K562 (cell line): ENCODE measurements at regions not wholly inside any gene's neighbourhood (a gene's known extent, or its start where the extent isn't known, plus 50 kb on each side); places are given as distances from the start of the nearest gene placed in this dataset.
"Not testable (repeated sequence)": the region's sequence is repeated elsewhere in the genome, so short reads cannot be mapped to it uniquely, and the experiment has no call there.

Experiments
- CEBPB ChIP-seq: fragments of 450-650 bp; IDR thresholded peaks from 2 replicates; pipeline ENCODE4 v1.6.1; 2016; ENCODE audit warnings: missing genetic modification characterization, missing compliant biosample characterization
- ETV6 ChIP-seq, 3 experiments: fragments of 150-350 bp in 1 of 3; sonication (generic) in 1 of 3; formaldehyde crosslinking in 1 of 3; IDR thresholded peaks; 2 replicates each; pipeline versions ENCODE4 v1.6.1 to v1.8.0; 2014 to 2022; ENCODE audit warnings: borderline replicate concordance in 2 of 3, low read depth in 2 of 3, antibody characterized with exemption in 1 of 3, low read length in 1 of 3, mild to moderate bottlenecking in 1 of 3, missing genetic modification reagents in 1 of 3
- FOS ChIP-seq: IDR thresholded peaks from 3 replicates; pipeline ENCODE4 v1.6.1; 2011; ENCODE audit not compliant: insufficient read length; ENCODE audit errors: extremely low read depth
- GTF2A2 ChIP-seq: IDR thresholded peaks from 2 replicates; pipeline ENCODE4 v1.6.1; 2016; ENCODE audit warnings: mild to moderate bottlenecking, missing genetic modification characterization, missing compliant biosample characterization
- HDAC1 ChIP-seq, 2 experiments: fragments of 450-650 bp; IDR thresholded peaks; 2 replicates each; pipeline ENCODE4 v1.6.1; 2016 to 2017; ENCODE audit warnings: inconsistent platforms in 1 of 2, mild to moderate bottlenecking in 1 of 2, moderate library complexity in 1 of 2
- PRPF4 ChIP-seq: fragments of 200-400 bp; formaldehyde crosslinking; IDR thresholded peaks from one replicate; pipeline ENCODE4 v1.6.1; 2017; ENCODE audit warnings: low read length, low read depth, mild to moderate bottlenecking; ENCODE audit not compliant: insufficient read depth, poor library complexity, severe bottlenecking
- SIN3A ChIP-seq, 2 experiments: fragments of 150-350 bp in 1 of 2; IDR thresholded peaks; 2 replicates each; pipeline ENCODE4 v1.6.1; 2011 to 2016; ENCODE audit warnings: borderline replicate concordance in 2 of 2, low read depth in 2 of 2, low read length in 2 of 2, mild to moderate bottlenecking in 2 of 2, moderate library complexity in 2 of 2; ENCODE audit not compliant: control insufficient read depth in 1 of 2
- TBL1XR1 ChIP-seq, 2 experiments: IDR thresholded peaks; 2 replicates each; pipeline ENCODE4 v1.6.1; 2012; ENCODE audit warnings: improper control_type of control experiment in 2 of 2, low read length in 2 of 2, mild to moderate bottlenecking in 1 of 2
- ZFP36 ChIP-seq: fragments of 150-350 bp; IDR thresholded peaks from 2 replicates; pipeline ENCODE4 v1.6.1; 2018; ENCODE audit warnings: low read length, low read depth; ENCODE audit not compliant: partially characterized antibody
- ZFX ChIP-seq: sonication (generic); formaldehyde crosslinking; IDR thresholded peaks from 2 replicates; pipeline ENCODE4 v1.8.0; 2022; ENCODE audit warnings: mild to moderate bottlenecking, missing genetic modification reagents, moderate library complexity
- TF ChIP-seq, protein P1 (sequence below), 3 experiments: IDR thresholded peaks in 2 of 3; conservative IDR thresholded peaks in 1 of 3; 2 replicates each; pipeline ENCODE4 v1.5.1; 2011 to 2012; ENCODE audit warnings: low read length in 3 of 3, mild to moderate bottlenecking in 3 of 3, control low read depth in 2 of 3, improper control_type of control experiment in 1 of 3, inconsistent platforms in 1 of 3, low read depth in 1 of 3, mixed read lengths in 1 of 3, moderate library complexity in 1 of 3; ENCODE audit not compliant: insufficient read depth in 2 of 3
- TF ChIP-seq, protein P2 (sequence below), 2 experiments: IDR thresholded peaks; 2 replicates each; pipeline ENCODE4 v1.6.1; 2011; ENCODE audit warnings: borderline replicate concordance in 1 of 2, control low read depth in 1 of 2, low read depth in 1 of 2, low read length in 1 of 2, mild to moderate bottlenecking in 1 of 2, mixed read lengths in 1 of 2, moderate library complexity in 1 of 2; ENCODE audit not compliant: insufficient read depth in 1 of 2, insufficient read length in 1 of 2, poor library complexity in 1 of 2, severe bottlenecking in 1 of 2; ENCODE audit errors: extremely low read depth in 1 of 2
- TF ChIP-seq, protein P3 (sequence below): fragments of 250-450 bp; sonication (Bioruptor Pico); IDR thresholded peaks from 2 replicates; pipeline ENCODE4 v1.8.0; 2021; ENCODE audit warnings: borderline replicate concordance, mild to moderate bottlenecking, moderate library complexity; ENCODE audit not compliant: poor library complexity, severe bottlenecking

DNA sequence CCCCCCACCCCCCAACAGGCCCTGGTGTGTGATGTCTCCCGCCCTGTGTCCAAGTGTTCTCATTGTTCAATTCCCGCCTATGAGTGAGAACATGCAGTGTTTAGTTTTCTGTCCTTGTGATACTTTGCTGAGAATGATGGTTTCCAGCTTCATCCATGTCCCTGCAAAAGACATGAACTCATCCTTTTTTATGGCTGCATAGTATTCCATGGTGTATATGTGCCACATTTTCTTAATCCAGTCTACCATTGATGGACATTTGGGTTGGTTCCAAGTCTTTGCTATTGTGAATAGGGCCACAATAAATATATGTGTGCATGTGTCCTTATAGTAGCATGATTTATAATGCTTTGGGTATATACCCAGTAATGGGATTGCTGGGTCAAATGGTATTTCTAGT, 54.0 kb downstream of the ZCCHC13 start:
- not testable (repeated sequence) for TF ChIP-seq TBL1XR1 (IDR thresholded peaks at IDR 0.05; ENCODE audit: low read length in 2 of 2); ETV6 (IDR thresholded peaks at IDR 0.05; ENCODE audit: borderline replicate concordance in 1 of 2, low read depth in 2 of 2, low read length in 1 of 2); ETV6 (CRISPR knock-in tag; IDR thresholded peaks at IDR 0.05; ENCODE audit: borderline replicate concordance); PRPF4; SIN3A (IDR thresholded peaks at IDR 0.05; ENCODE audit: borderline replicate concordance in 2 of 2, control insufficient read depth in 1 of 2, low read depth in 2 of 2, low read length in 2 of 2); FOS; CEBPB (tag); ZFP36; HDAC1 (IDR thresholded peaks at IDR 0.05); ZFX (CRISPR knock-in tag); GTF2A2 (tag)
- TF ChIP-seq, protein P1, sequence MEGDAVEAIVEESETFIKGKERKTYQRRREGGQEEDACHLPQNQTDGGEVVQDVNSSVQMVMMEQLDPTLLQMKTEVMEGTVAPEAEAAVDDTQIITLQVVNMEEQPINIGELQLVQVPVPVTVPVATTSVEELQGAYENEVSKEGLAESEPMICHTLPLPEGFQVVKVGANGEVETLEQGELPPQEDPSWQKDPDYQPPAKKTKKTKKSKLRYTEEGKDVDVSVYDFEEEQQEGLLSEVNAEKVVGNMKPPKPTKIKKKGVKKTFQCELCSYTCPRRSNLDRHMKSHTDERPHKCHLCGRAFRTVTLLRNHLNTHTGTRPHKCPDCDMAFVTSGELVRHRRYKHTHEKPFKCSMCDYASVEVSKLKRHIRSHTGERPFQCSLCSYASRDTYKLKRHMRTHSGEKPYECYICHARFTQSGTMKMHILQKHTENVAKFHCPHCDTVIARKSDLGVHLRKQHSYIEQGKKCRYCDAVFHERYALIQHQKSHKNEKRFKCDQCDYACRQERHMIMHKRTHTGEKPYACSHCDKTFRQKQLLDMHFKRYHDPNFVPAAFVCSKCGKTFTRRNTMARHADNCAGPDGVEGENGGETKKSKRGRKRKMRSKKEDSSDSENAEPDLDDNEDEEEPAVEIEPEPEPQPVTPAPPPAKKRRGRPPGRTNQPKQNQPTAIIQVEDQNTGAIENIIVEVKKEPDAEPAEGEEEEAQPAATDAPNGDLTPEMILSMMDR (IDR thresholded peaks at IDR 0.05 in 2 of 3, conservative IDR thresholded peaks at IDR 0.05 in 1 of 3; ENCODE audit: insufficient read depth in 2 of 3, low read depth in 1 of 3, low read length in 3 of 3) = not testable (repeated sequence)
- TF ChIP-seq, protein P2, sequence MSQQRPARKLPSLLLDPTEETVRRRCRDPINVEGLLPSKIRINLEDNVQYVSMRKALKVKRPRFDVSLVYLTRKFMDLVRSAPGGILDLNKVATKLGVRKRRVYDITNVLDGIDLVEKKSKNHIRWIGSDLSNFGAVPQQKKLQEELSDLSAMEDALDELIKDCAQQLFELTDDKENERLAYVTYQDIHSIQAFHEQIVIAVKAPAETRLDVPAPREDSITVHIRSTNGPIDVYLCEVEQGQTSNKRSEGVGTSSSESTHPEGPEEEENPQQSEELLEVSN (IDR thresholded peaks at IDR 0.05; ENCODE audit: borderline replicate concordance in 1 of 2, extremely low read depth in 1 of 2, insufficient read depth in 1 of 2, insufficient read length in 1 of 2, low read depth in 1 of 2, low read length in 1 of 2, poor library complexity in 1 of 2, severe bottlenecking in 1 of 2) = not testable (repeated sequence)
- TF ChIP-seq, protein P3, sequence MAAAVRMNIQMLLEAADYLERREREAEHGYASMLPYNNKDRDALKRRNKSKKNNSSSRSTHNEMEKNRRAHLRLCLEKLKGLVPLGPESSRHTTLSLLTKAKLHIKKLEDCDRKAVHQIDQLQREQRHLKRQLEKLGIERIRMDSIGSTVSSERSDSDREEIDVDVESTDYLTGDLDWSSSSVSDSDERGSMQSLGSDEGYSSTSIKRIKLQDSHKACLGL = not testable (repeated sequence)
